ENCODE measurements at regions not wholly inside any gene's neighbourhood (a gene's known extent, or its start where the extent isn't known, plus 50 kb on each side); places are given as distances from the start of the nearest gene placed in this dataset.

GRCh38 chr13:44876782-44877324 lies 112.4 kb downstream of the NUFIP1 start:
- DNase-seq (ENCODE audit: low spot score): no peak
- no peak overlapping the region for H3K4me3 ChIP-seq
- TF ChIP-seq EZH2 (IDR thresholded peaks at IDR 0.05; ENCODE audit: borderline replicate concordance) (no peak), CTCF (IDR thresholded peaks at IDR 0.05; ENCODE audit: poor library complexity) (peak; percentile 11), EZH2phosphoT487 (IDR thresholded peaks at IDR 0.05; ENCODE audit: low read depth, severe bottlenecking, unreplicated experiment) (no peak)
- H3K9me3 ChIP-seq (ENCODE audit: low read depth): no peaks in the 10 kb centered on the region
- no peak overlapping the region for H3K4me2 ChIP-seq
- no peak overlapping the region for H2AFZ ChIP-seq
- 87% methylated on average over 22 of the region's 22 CpGs for WGBS (ENCODE audit: low lambda C conversion rate, missing lambda C conversion rate)
- H3K9me2 ChIP-seq (replicated peaks; ENCODE audit: insufficient read depth): no peaks in the 10 kb centered on the region
- H3K36me3 ChIP-seq (replicated peaks; ENCODE audit: insufficient read depth, low read depth): no peaks in the 10 kb centered on the region
- no peaks in the 10 kb centered on the region for H3K27me3 ChIP-seq
- H3K27ac ChIP-seq: no peak overlapping the region
- H4K20me1 ChIP-seq (ENCODE audit: insufficient read depth, poor library complexity, severe bottlenecking): no peaks in the 10 kb centered on the region
- H3K79me2 ChIP-seq: no peaks in the 10 kb centered on the region
- no peaks in the 10 kb centered on the region for H3K4me1 ChIP-seq (ENCODE audit: insufficient read depth)

- no peak overlapping the region for H2AFZ ChIP-seq
- TF ChIP-seq EZH2phosphoT487 (IDR thresholded peaks at IDR 0.05; ENCODE audit: low read depth, severe bottlenecking, unreplicated experiment) (no peak), EZH2 (IDR thresholded peaks at IDR 0.05; ENCODE audit: borderline replicate concordance) (no peak), CTCF (IDR thresholded peaks at IDR 0.05; ENCODE audit: poor library complexity) (no peak)
- no peaks in the 10 kb centered on the region for H3K36me3 ChIP-seq (replicated peaks; ENCODE audit: insufficient read depth, low read depth)
- H3K4me2 ChIP-seq: no peak overlapping the region
- H3K9me3 ChIP-seq (ENCODE audit: low read depth): no peaks in the 10 kb centered on the region
- H3K4me1 ChIP-seq (ENCODE audit: insufficient read depth): no peaks in the 10 kb centered on the region
- no peak for DNase-seq (ENCODE audit: low spot score)
- H3K27me3 ChIP-seq: no peaks in the 10 kb centered on the region
- no peaks in the 10 kb centered on the region for H3K79me2 ChIP-seq
- no peaks in the 10 kb centered on the region for H4K20me1 ChIP-seq (ENCODE audit: insufficient read depth, poor library complexity, severe bottlenecking)
- no peak overlapping the region for H3K4me3 ChIP-seq
- H3K27ac ChIP-seq: no peak overlapping the region
- H3K9me2 ChIP-seq (replicated peaks; ENCODE audit: insufficient read depth): no peaks in the 10 kb centered on the region
- WGBS (ENCODE audit: low lambda C conversion rate, missing lambda C conversion rate): 73% methylated on average over 8 of the region's 8 CpGs
Measured at GRCh38 chr13:44874886-44875630, 114.2 kb downstream of the NUFIP1 start.

GRCh38 chr13:44874176-44874575 lies 115.1 kb downstream of the NUFIP1 start:
- Histone ChIP-seq H3K27me3 (no peaks in the 10 kb centered on the region), H3K4me1 (ENCODE audit: insufficient read depth) (no peaks in the 10 kb centered on the region), H3K4me2 (no peak overlapping the region), H3K9me2 (replicated peaks; ENCODE audit: insufficient read depth) (no peaks in the 10 kb centered on the region), H3K4me3 (no peak overlapping the region), H2AFZ (no peak overlapping the region), H4K20me1 (ENCODE audit: insufficient read depth, poor library complexity, severe bottlenecking) (no peaks in the 10 kb centered on the region), H3K36me3 (replicated peaks; ENCODE audit: insufficient read depth, low read depth) (no peaks in the 10 kb centered on the region), H3K9me3 (ENCODE audit: low read depth) (no peaks in the 10 kb centered on the region), H3K79me2 (no peaks in the 10 kb centered on the region), H3K27ac (no peak overlapping the region)
- WGBS (ENCODE audit: low lambda C conversion rate, missing lambda C conversion rate): 95% methylated on average over 8 of the region's 8 CpGs
- DNase-seq (ENCODE audit: low spot score): no peak
- TF ChIP-seq CTCF (IDR thresholded peaks at IDR 0.05; ENCODE audit: poor library complexity) (no peak), EZH2phosphoT487 (IDR thresholded peaks at IDR 0.05; ENCODE audit: low read depth, severe bottlenecking, unreplicated experiment) (no peak), EZH2 (IDR thresholded peaks at IDR 0.05; ENCODE audit: borderline replicate concordance) (no peak)
